ENCODE measurements at regions not wholly inside any gene's neighbourhood (a gene's known extent, or its start where the extent isn't known, plus 50 kb on each side); places are given as distances from the start of the nearest gene placed in this dataset.

- Histone ChIP-seq H3K27me3 (ENCODE audit: insufficient read depth, low read length) (no peaks in the 10 kb centered on the region), H3K9ac (ENCODE audit: low read length) (no peak overlapping the region), H3K4me3 (replicated peaks in 1 of 2; ENCODE audit: low read depth in 1 of 2, low read length in 2 of 2) (no peak overlapping the region), H3K79me2 (ENCODE audit: insufficient read depth, low read length) (no peaks in the 10 kb centered on the region), H3K9me2 (ENCODE audit: insufficient read depth) (no peaks in the 10 kb centered on the region), H3K36me3 (ENCODE audit: control insufficient read depth in 1 of 2, insufficient read depth in 2 of 2, low read length in 2 of 2) (no peaks in the 10 kb centered on the region), H3K9me3 (ENCODE audit: control insufficient read depth in 1 of 2, insufficient read depth in 1 of 2, low read depth in 1 of 2, low read length in 2 of 2) (no peaks in the 10 kb centered on the region; a peak in 1 of 4 replicates), H3K27ac (ENCODE audit: low read depth, low read length) (no peak overlapping the region), H3K4me1 (ENCODE audit: control insufficient read depth in 1 of 2, insufficient read depth in 2 of 2, low read length in 2 of 2) (peaks cover 0 to 3% of the 10 kb centered on the region in 2 experiments; a peak in 1 of 4 replicates), H2AFZ (ENCODE audit: low read depth, low read length, poor library complexity, severe bottlenecking) (no peak overlapping the region), H3K4me2 (ENCODE audit: low read length) (no peak overlapping the region), H4K20me1 (ENCODE audit: insufficient read depth) (no peaks in the 10 kb centered on the region)
- ChIA-PET CTCF (no interaction called here), POLR2A (no interaction called here), RAD21 (ENCODE audit: low non-redundant PET in 1 of 2, low total read pairs in 2 of 2, uncharacterized antibody in 2 of 2, unreplicated experiment in 2 of 2) (no interaction called here)
- DNase-seq (ENCODE audit: low read depth, low spot score): no peak
- intact Hi-C loops (cut with micrococcal nuclease): no loop called here
- no TSS peak for BruUV-seq (replicated peaks)
- TF ChIP-seq POLR2AphosphoS5 (IDR thresholded peaks at IDR 0.05; ENCODE audit: low read depth, low read length) (no peak), ZNF274 (IDR thresholded peaks at IDR 0.05; ENCODE audit: low read depth, low read length) (no peak), YY1 (IDR thresholded peaks at IDR 0.05; ENCODE audit: extremely low read depth, insufficient replicate concordance, low read depth, low read length) (no peak), SP1 (IDR thresholded peaks at IDR 0.05; ENCODE audit: low read depth) (no peak), EZH2 (IDR thresholded peaks at IDR 0.05) (no peak), EGR1 (IDR thresholded peaks at IDR 0.05; ENCODE audit: low read depth) (no peak), RAD21 (IDR thresholded peaks at IDR 0.05; ENCODE audit: low read depth) (no peak), EZH2phosphoT487 (IDR thresholded peaks at IDR 0.05; ENCODE audit: borderline replicate concordance) (no peak), CTCF (IDR thresholded peaks at IDR 0.05 in 2 of 3, conservative IDR thresholded peaks at IDR 0.05 in 1 of 3; ENCODE audit: borderline replicate concordance in 1 of 3, insufficient read depth in 1 of 3, low read depth in 2 of 3, low read length in 2 of 3) (no peak), FOSL1 (IDR thresholded peaks at IDR 0.05; ENCODE audit: low read depth) (no peak), ELF1 (IDR thresholded peaks at IDR 0.05; ENCODE audit: borderline replicate concordance, low read depth) (no peak), ZBTB33 (IDR thresholded peaks at IDR 0.05; ENCODE audit: extremely low read depth, insufficient replicate concordance, low read length) (no peak), MAX (IDR thresholded peaks at IDR 0.05) (no peak), TCF7L2 (IDR thresholded peaks at IDR 0.05; ENCODE audit: borderline replicate concordance, extremely low read depth, insufficient read depth, insufficient read length) (no peak), CBX3 (IDR thresholded peaks at IDR 0.05; ENCODE audit: low read depth) (no peak), SIN3A (IDR thresholded peaks at IDR 0.05; ENCODE audit: low read depth) (no peak), REST (IDR thresholded peaks at IDR 0.05; ENCODE audit: low read depth) (no peak), ZFX (IDR thresholded peaks at IDR 0.05) (no peak), JUND (IDR thresholded peaks at IDR 0.05) (no peak)
- ATAC-seq: no peak
These were observed 137.8 kb upstream of the HS3ST1 start for GRCh38 chr4:11566444-11567022.
